Ramos (cell line): ENCODE measurements at regions not wholly inside any gene's neighbourhood (a gene's known extent, or its start where the extent isn't known, plus 50 kb on each side); places are given as distances from the start of the nearest gene placed in this dataset.
"Not testable (repeated sequence)": the region's sequence is repeated elsewhere in the genome, so short reads cannot be mapped to it uniquely, and the experiment has no call there.

Experiments used
- in situ Hi-C: fragments of 300-500 bp; cut with MboI; formaldehyde crosslinking; loops from one replicate; pipeline ENCODE4 v1.14.3; 2022; ENCODE audit warnings: low sequenced_read_pairs; ENCODE audit not compliant: unreplicated experiment

GRCh38 chr5:174455301-174455700 is 269.1 kb upstream of the MSX2 start:
- in situ Hi-C loops: no loop called here

DNA sequence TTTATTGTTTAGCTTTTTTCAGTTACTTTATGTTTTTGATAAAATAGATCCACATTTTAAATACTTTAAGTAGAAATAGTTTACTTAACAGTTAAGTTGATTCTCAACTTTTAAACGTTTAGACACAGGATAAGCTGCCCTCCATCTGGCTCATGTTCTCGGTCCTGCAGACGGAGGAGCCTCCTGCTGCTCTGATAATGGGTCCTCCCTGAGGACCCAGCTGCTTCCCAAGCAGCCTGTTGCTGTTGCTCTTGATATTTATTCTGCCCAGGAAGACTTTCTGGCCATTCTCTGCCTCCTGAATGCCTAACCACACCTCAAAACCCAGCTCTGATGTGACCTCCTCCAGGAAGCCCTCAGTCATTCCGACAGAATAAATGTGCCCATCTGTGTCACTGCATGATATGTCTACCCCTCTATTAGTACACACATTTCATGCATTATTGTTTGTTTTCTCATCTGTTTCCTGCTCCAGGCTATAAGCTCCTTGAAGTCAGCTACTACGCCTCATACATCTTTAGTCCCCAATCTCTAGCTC is 267.2 kb upstream of the MSX2 start:
- in situ Hi-C loops: no loop called here

DNA sequence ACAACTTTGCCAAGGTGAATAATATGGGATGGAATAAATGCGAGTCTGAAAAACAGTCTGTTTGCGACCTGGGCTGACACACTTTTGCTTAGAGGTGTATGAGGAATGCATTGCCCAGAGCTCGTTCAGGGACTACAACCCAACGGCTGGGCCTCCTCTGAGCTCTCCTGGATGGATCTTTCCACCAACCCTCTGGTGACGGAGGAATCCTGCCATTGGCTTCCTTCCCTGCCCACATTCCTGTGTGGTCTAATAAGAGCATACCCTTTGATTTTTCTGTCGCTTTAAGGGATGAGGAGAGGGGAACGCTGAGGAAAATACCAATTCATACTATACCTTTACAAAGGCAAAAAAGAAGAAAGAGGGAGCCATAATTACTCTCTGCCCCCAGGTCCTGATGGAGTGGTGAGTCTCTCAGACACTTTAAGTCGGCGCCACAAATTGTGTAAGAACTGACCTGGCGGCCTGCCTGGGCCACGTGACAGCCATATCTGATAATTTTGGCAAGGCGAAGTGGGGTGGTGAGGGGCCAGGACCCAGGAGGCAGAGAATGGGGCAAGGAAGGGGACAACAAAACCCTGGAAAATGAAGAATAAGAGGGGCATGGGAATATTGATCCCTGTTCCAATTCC is 265.2 kb upstream of the MSX2 start:
- in situ Hi-C loops: no loop called here

DNA sequence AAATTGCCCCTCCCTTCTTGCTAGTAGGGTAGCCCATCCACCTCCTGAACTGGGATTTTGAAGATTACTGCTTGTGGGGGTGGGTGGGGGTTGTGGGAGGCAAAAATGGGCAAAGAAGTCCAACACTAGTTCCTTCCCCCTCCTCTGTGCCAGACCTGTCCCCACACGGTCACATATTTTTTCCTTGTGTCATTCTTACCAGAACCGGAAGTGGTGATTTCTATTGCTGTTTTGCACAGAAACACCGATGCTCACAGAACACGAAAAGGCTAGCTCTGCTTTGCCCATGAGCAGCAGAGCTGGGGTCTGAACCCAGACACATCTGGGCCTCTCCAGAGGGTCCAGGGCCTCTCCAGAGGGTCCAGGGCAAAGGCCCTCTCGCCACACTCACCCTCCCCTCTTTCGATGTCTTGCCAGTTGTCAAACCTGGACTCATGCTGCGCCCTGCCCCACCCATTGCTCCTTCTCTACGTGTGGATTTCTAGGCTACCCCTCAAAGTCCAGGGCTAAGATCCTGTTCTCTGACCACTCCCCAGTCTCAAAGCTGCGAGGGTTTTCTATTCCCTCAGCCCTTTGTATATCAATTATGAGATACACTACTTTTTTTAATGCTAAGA is 264.4 kb upstream of the MSX2 start:
- in situ Hi-C loops: no loop called here

- in situ Hi-C loops: no loop called here
Measured at GRCh38 chr5:174462129-174462528, 262.3 kb upstream of the MSX2 start.

- in situ Hi-C loops: no loop called here
Measured at GRCh38 chr5:174464504-174465165, 259.7 kb upstream of the MSX2 start.

DNA sequence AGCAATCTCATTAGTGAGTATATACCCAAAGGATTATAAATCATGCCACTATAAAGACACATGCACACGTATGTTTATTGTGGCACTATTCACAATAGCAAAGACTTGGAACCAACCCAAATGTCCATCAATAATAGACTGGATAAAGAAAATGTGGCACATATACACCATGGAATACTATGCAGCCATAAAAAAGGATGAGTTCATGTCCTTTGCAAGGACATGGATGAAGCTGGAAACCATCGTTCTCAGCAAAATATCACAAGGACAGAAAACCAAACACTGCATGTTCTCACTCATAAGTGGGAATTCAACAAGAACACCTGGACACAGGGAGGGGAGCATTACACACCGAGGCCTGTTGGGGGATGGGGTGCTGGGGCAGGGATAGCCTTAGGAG is 252.9 kb upstream of the MSX2 start:
- in situ Hi-C loops: not testable (repeated sequence)

- in situ Hi-C loops: no loop called here
Measured at GRCh38 chr5:174472956-174473355, 251.4 kb upstream of the MSX2 start.

DNA sequence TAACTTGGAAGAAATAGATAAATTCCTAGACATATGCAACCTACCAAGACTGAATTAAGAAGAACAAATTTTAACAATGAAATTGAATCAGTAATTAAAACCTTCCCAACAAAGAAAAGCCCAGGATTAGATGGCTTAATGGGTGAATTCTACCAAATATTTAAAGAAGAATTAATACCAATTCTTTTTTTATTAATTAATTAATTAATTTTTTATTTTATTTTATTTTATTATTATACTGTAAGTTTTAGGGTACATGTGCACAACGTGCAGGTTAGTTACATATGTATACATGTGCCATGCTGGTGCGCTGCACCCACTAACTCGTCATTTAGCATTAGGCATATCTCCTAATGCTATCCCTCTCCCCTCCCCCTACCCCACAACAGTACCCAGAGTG is 248.4 kb upstream of the MSX2 start:
- in situ Hi-C loops: not testable (repeated sequence)

- in situ Hi-C loops: no loop called here
Measured at GRCh38 chr5:174479325-174479724, 245.1 kb upstream of the MSX2 start.

DNA sequence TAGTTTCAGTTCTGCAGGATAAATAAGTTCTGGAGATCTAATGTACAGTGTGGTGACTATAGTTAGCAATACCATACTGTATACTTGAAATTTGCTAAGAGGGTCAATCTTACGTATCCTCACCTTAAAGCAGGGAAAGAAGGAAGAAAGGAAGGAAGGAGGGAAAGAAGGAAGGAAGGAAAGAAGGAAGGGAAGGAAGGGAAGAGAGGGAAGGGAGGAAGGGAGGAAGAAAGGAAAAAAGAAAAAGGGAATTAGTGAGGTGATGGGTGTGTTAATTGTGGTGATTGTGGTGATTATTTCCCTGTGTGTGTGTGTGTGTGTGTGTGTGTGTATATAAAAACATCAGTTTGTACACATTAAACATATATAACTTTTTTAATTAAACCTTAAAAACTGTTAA is 242.6 kb upstream of the MSX2 start:
- in situ Hi-C loops: no loop called here

DNA sequence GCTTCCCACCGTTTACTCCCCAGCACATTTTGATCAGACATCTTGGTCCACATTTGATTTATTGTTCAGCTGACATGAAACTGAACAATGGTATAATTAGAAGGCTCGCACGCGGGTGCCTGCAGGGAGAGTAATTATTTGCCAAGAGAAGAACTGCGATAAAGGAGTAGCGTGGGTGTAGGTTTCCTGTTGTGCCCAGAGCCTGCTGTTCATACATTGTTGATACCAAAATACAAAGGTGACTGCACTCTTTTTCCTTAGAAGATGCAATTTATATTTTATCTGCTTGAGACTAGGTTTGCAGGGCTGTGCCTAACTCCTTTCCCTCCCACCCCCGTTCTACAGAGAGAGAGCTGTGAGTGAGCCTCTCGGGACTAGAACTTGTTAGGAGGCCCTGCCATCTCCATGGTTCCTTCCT is 241.8 kb upstream of the MSX2 start:
- in situ Hi-C loops: no loop called here

DNA sequence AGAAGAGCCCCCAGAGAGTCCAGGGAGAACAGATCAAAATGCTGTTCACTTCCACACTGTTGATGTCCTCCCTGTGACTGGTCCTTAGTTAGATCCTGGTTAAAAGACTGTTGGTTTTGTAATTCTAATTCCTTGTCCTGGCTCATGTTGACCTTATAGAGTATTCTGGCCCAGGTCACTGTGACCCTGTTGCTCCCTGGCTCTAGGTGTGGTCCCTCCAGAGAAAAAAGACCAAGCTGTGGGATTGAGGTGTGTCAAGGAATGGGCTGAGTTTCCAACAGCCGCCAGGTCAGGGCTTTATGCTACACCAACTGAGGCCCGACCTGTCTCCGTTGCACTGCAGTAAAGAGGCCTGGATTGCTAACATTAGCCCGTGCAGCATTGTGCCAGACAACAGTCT is 241.0 kb upstream of the MSX2 start:
- in situ Hi-C loops: no loop called here

DNA sequence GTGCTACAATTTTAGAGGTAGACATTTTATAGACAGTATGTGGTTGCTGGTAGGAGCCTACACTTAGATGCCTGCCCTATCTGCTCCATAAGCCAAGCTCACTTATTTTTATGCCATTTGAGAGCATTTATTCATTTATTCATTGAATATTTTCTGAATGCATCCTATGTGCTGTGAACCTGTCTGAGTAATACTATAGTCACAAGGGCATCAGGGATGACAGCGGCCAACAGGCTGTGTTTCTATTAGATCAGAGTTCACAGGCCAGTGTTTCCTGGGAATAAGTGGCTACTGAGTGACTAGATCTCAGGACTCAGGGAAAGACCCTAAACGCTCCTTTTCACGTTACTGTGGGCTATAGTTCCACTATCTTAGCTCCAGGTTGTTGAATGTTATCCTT is 235.2 kb upstream of the MSX2 start:
- in situ Hi-C loops: no loop called here

- in situ Hi-C loops: no loop called here
Measured at GRCh38 chr5:174489920-174490597, 234.3 kb upstream of the MSX2 start.

DNA sequence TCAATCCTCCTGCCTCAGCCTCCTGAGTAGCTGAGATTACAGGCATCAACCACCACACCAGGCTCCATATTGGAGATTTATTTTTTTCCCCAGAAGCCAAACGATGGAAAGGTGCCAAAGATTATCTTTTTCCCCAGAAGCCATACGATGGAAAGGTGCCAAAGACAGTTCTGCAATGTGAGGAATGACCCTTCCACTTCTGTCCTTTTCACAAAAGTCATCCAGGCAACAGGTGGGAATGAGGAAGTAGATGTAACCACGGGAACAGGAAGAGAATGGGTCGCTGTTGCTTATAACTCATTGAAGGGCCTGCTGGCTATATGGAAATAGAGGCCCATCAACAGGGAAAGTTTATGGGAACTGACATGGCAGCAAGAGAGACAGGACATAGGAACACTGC is 233.7 kb upstream of the MSX2 start:
- in situ Hi-C loops: no loop called here

DNA sequence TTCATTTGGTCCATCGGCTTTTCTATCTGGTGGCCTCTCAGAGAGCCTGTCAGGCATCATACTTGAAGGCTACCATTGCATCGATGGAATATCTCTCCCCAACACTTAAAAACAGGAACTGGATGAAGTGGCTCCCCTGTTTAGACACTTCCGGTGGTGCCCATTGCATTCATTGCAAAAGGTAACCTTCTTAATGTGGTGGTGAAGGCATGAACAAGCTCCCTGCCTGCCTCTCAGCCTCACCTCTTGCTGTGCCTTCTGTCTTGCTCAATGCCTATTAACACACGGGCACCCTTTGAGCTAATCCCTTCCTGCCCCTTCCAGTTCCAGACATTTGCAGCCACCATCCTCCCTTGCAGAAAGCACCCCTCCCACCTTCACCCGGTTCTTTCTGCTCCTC is 233.1 kb upstream of the MSX2 start:
- in situ Hi-C loops: no loop called here

DNA sequence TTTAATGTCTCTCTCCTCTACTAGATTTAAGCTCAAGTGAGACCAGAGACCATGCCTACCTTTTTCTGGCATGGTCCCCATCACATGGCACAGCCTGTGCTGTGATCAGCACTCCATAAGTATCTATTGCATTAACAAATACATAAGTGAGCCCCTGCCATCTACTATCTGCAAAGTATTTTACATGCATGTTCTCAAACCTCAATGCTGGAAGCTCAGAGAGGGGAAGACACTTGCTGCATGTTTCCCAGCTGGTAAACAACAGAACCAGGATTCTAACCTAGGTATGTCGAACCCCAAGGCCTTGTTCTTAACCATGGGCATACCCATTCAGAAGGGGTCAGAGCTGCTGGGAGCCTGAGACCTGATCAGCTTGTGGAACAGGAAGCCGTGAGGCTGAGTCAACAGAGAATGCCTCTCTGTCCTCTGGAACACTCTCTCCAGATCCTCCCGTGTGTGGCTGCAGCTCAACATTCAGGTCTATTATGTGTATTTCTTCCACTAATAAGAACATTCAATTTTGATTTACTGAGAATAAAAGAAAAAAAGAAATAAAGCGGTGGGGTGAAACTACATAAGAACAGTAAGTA is 232.5 kb upstream of the MSX2 start:
- in situ Hi-C loops: no loop called here

DNA sequence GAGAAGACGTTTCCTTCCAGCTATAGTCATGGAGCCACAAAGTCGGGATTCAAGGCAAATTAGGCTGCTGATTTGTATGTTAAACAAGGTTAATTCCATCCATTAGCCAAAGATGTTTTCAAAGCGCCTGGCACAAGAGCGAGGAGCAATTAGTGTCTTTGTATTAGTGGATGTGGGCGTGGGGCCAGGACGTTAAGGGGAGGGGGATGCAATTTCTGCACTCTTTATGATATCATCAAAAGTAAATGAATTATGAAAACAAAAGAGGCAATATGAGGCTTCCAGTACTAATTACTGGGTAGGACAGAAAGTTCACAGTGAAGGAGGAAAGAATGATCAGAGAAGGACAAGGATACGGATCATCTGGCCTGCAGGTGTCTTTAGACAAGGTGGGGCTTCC is 230.9 kb upstream of the MSX2 start:
- in situ Hi-C loops: no loop called here

DNA sequence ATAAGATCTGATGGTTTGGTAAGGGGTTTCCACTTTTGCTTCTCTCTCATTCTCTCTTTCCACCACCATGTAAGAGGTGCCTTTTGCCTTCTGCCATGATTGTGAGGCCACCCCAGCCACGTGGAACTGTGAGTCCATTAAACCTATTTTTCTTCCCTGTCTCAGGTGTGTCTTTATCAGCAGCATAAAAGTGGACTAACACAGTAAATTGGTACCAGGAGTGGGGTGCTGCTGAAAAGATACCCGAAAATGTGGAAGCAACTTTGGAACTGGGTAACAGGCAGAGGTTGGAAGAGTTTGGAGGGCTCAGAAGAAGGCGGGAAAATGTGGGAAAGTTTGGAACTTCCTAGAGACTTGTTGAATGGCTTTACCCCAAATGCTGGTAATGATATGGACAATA is 226.4 kb upstream of the MSX2 start:
- in situ Hi-C loops: not testable (repeated sequence)

- in situ Hi-C loops: not testable (repeated sequence)
Measured at GRCh38 chr5:174498575-174498974, 225.8 kb upstream of the MSX2 start.
